ENCODE measurements at regions not wholly inside any gene's neighbourhood (a gene's known extent, or its start where the extent isn't known, plus 50 kb on each side); places are given as distances from the start of the nearest gene placed in this dataset.

GRCh38 chr7:12770227-12770975 is 83.0 kb downstream of the ARL4A start:
- no peaks in the 10 kb centered on the region for H3K36me3 ChIP-seq (ENCODE audit: insufficient read depth, low read length)
- H3K27ac ChIP-seq: no peak overlapping the region
- no peaks in the 10 kb centered on the region for H3K9me3 ChIP-seq (ENCODE audit: low read depth, low read length)
- no peak for DNase-seq (ENCODE audit: low read depth, low spot score)
- TF ChIP-seq POLR2AphosphoS5 (IDR thresholded peaks at IDR 0.05; ENCODE audit: borderline replicate concordance, low read depth, low read length) (no peak), EZH2 (IDR thresholded peaks at IDR 0.05) (no peak), FOXP2 (optimal IDR thresholded peaks at IDR 0.05; ENCODE audit: control extremely low read depth, extremely low read length, insufficient read depth) (no peak)
- H3K9ac ChIP-seq (ENCODE audit: insufficient read length): no peak overlapping the region
- H3K4me3 ChIP-seq: peak overlapping the region; percentile 67

- Histone ChIP-seq H3K4me3 (peak overlapping the region; percentile 67), H3K27ac (peak overlapping the region; percentile 4; the same call in 1 of the 2 replicates), H3K9ac (ENCODE audit: insufficient read length) (no peak overlapping the region), H3K9me3 (ENCODE audit: low read depth, low read length) (no peaks in the 10 kb centered on the region), H3K36me3 (ENCODE audit: insufficient read depth, low read length) (no peaks in the 10 kb centered on the region)
- no peak for DNase-seq (ENCODE audit: low read depth, low spot score)
- TF ChIP-seq EZH2 (IDR thresholded peaks at IDR 0.05): no peak
Observed at GRCh38 chr7:12771378-12771877, 84.0 kb downstream of the ARL4A start.

- Histone ChIP-seq H3K36me3 (ENCODE audit: insufficient read depth, low read length) (no peaks in the 10 kb centered on the region), H3K27ac (no peak overlapping the region), H3K4me3 (no peak overlapping the region), H3K9ac (ENCODE audit: insufficient read length) (no peak overlapping the region), H3K9me3 (ENCODE audit: low read depth, low read length) (no peaks in the 10 kb centered on the region)
- TF ChIP-seq FOXP2 (optimal IDR thresholded peaks at IDR 0.05; ENCODE audit: control extremely low read depth, extremely low read length, insufficient read depth) (no peak), POLR2AphosphoS5 (IDR thresholded peaks at IDR 0.05; ENCODE audit: borderline replicate concordance, low read depth, low read length) (no peak), EZH2 (IDR thresholded peaks at IDR 0.05) (no peak)
- no peak for DNase-seq (ENCODE audit: low read depth, low spot score)
Observed at GRCh38 chr7:12772768-12773167, 85.3 kb downstream of the ARL4A start.

DNA sequence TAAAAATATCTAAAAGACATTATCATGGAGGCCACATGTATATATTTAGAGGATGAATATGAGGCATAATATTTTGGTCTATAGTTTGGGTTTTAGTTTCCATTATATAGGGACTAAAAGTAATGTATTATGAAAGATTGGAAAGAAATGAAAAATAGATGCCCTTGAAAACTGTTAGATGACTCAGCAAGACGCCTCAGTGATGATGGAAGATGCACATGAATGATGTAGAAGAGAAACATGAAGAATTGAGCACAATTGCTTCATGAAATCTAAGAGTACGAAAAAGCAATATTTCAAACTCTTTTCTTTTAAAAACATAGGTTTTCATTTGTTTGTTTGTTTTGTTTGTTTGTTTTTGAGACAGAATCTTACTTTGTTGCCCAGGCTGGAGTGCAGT is 89.8 kb downstream of the ARL4A start:
- DNase-seq (ENCODE audit: low read depth, low spot score): no peak
- H3K9me3 ChIP-seq (ENCODE audit: low read depth, low read length): no peaks in the 10 kb centered on the region
- no peak for TF ChIP-seq POLR2AphosphoS5 (IDR thresholded peaks at IDR 0.05; ENCODE audit: borderline replicate concordance, low read depth, low read length)
- no peak for TF ChIP-seq EZH2 (IDR thresholded peaks at IDR 0.05)
- TF ChIP-seq FOXP2 (optimal IDR thresholded peaks at IDR 0.05; ENCODE audit: control extremely low read depth, extremely low read length, insufficient read depth): no peak
- no peak overlapping the region for H3K4me3 ChIP-seq
- no peak overlapping the region for H3K27ac ChIP-seq
- no peaks in the 10 kb centered on the region for H3K36me3 ChIP-seq (ENCODE audit: insufficient read depth, low read length)
- H3K9ac ChIP-seq (ENCODE audit: insufficient read length): no peak overlapping the region

DNA sequence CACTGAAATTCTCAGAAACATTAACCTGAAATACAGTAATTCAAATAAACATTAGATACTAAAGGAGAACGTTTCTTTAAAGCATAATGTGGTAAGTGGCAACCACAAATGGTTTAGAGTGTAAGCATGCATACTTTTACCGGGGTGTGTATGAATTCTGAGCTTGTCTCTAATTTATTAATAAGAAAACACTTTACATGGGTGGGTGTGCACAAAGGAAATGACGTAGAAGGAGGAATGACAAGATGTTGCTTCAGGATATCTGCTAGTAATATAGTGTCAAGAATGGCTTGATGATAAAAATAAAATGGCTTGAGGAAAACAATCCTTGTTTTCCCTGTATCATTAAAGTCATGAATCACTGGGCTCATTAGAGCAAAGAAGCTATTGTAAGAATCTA is 92.5 kb downstream of the ARL4A start:
- H3K36me3 ChIP-seq (ENCODE audit: insufficient read depth, low read length): no peaks in the 10 kb centered on the region
- TF ChIP-seq POLR2AphosphoS5 (IDR thresholded peaks at IDR 0.05; ENCODE audit: borderline replicate concordance, low read depth, low read length) (no peak), FOXP2 (optimal IDR thresholded peaks at IDR 0.05; ENCODE audit: control extremely low read depth, extremely low read length, insufficient read depth) (no peak), EZH2 (IDR thresholded peaks at IDR 0.05) (no peak)
- peak overlapping the region; percentile 55; the same call in 1 of the 2 replicates for H3K27ac ChIP-seq
- DNase-seq (ENCODE audit: low read depth, low spot score): no peak
- no peak overlapping the region for H3K9ac ChIP-seq (ENCODE audit: insufficient read length)
- no peaks in the 10 kb centered on the region for H3K9me3 ChIP-seq (ENCODE audit: low read depth, low read length)
- H3K4me3 ChIP-seq: no peak overlapping the region

DNA sequence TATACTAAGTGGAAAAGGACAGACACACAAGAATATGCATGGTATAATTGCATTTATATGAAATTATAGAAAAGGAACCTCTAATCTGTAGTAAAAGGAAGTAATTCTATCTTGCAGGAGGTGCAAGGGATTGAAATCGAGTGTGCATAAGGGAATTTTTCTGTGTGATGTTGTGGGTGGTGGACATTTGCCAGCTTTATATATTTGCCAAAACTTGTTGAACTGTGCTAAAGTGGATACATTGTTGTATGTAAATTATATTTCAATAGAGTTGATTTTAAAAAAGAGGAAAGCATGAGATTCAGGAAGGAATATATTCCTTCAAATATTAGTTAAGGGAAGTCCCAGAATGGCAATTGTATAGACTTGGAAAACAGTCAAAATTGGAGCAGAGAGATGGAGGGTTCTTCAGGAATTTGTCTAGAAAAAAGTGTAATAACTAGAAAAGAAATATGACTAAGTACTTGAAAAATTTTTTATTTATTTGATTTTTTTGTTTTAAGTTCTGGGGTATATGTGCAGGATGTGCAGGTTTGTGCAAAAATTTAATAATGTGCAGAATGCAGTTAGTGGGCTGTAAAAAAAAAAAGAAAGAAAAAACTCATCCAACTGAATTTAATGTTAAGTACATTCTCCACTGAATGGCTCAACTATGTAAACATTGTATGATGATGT is 96.1 kb downstream of the ARL4A start:
- DNase-seq (ENCODE audit: low read depth, low spot score): no peak
- Histone ChIP-seq H3K9ac (ENCODE audit: insufficient read length) (no peak overlapping the region), H3K4me3 (no peak overlapping the region), H3K36me3 (ENCODE audit: insufficient read depth, low read length) (no peaks in the 10 kb centered on the region), H3K9me3 (ENCODE audit: low read depth, low read length) (no peaks in the 10 kb centered on the region), H3K27ac (no peak overlapping the region)
- TF ChIP-seq POLR2AphosphoS5 (IDR thresholded peaks at IDR 0.05; ENCODE audit: borderline replicate concordance, low read depth, low read length): no peak
- no peak for TF ChIP-seq EZH2 (IDR thresholded peaks at IDR 0.05)
- no peak for TF ChIP-seq FOXP2 (optimal IDR thresholded peaks at IDR 0.05; ENCODE audit: control extremely low read depth, extremely low read length, insufficient read depth)

DNA sequence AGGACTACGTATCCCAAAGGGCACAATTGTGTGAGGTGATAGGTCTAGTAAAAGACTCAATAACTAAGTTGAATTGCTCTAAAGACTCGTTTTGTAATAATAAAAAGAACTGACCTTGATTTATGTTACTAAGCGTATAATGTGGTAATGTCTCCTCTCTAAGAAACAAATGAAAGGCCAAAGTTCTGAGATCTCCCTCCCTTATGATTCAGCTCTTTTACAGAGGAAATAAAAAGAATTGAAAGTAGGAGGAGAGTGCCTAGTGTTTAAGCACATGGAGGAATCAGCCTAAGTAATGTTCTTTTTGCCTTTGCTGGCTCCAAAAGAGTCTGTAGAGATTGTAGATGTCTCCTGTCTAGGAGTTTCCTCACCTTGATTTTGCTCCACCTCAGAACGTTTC is 98.0 kb downstream of the ARL4A start:
- H3K4me3 ChIP-seq: no peak overlapping the region
- DNase-seq (ENCODE audit: low read depth, low spot score): no peak
- H3K9me3 ChIP-seq (ENCODE audit: low read depth, low read length): no peaks in the 10 kb centered on the region
- no peak for TF ChIP-seq FOXP2 (optimal IDR thresholded peaks at IDR 0.05; ENCODE audit: control extremely low read depth, extremely low read length, insufficient read depth)
- no peak for TF ChIP-seq POLR2AphosphoS5 (IDR thresholded peaks at IDR 0.05; ENCODE audit: borderline replicate concordance, low read depth, low read length)
- no peak for TF ChIP-seq EZH2 (IDR thresholded peaks at IDR 0.05)
- H3K36me3 ChIP-seq (ENCODE audit: insufficient read depth, low read length): no peaks in the 10 kb centered on the region
- no peak overlapping the region for H3K27ac ChIP-seq
- H3K9ac ChIP-seq (ENCODE audit: insufficient read length): no peak overlapping the region

DNA sequence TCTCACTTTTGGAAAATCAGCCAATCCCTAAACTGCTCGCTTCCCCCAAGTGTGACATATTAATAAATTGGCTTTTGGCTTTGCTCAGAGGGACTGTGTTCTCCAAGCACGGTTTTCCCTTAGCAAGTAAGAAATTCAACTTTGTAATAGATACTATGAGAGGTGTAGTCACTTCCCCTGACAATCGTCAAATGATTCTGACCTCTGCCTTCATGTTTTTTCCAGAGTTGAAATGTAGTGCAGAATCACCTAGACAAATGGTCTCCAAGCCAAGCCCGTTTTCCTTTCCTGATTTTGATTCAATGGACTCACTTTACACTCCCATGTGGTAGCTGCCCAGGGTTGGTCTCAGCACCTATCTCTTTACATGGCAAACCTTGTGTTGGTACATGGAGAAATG is 99.1 kb downstream of the ARL4A start:
- H3K4me3 ChIP-seq: no peak overlapping the region
- no peak for TF ChIP-seq POLR2AphosphoS5 (IDR thresholded peaks at IDR 0.05; ENCODE audit: borderline replicate concordance, low read depth, low read length)
- TF ChIP-seq FOXP2 (optimal IDR thresholded peaks at IDR 0.05; ENCODE audit: control extremely low read depth, extremely low read length, insufficient read depth): no peak
- no peak for TF ChIP-seq EZH2 (IDR thresholded peaks at IDR 0.05)
- no peak overlapping the region for H3K27ac ChIP-seq
- no peak for DNase-seq (ENCODE audit: low read depth, low spot score)
- no peak overlapping the region for H3K9ac ChIP-seq (ENCODE audit: insufficient read length)
- no peaks in the 10 kb centered on the region for H3K9me3 ChIP-seq (ENCODE audit: low read depth, low read length)
- H3K36me3 ChIP-seq (ENCODE audit: insufficient read depth, low read length): no peaks in the 10 kb centered on the region
